OCI-LY1 (cell line): ENCODE measurements at regions not wholly inside any gene's neighbourhood (a gene's known extent, or its start where the extent isn't known, plus 50 kb on each side); places are given as distances from the start of the nearest gene placed in this dataset.

Source experiments
- EZH2 ChIP-seq: fragments of 200-600 bp; sonication (generic), shearing (Covaris generic); IDR thresholded peaks from 2 replicates; pipeline ENCODE4 v1.8.0; 2017; ENCODE audit warnings: borderline replicate concordance, mixed run types, mild to moderate bottlenecking, antibody characterized with exemption, low read length, moderate library complexity, mixed read lengths
- TF ChIP-seq, protein P1 (sequence below): fragments of 200-600 bp; sonication (generic), shearing (Covaris generic); IDR thresholded peaks from 2 replicates; pipeline ENCODE4 v1.5.1; 2017; ENCODE audit warnings: mild to moderate bottlenecking, antibody characterized with exemption, low read length, moderate library complexity, mixed read lengths

- TF ChIP-seq, protein P1, sequence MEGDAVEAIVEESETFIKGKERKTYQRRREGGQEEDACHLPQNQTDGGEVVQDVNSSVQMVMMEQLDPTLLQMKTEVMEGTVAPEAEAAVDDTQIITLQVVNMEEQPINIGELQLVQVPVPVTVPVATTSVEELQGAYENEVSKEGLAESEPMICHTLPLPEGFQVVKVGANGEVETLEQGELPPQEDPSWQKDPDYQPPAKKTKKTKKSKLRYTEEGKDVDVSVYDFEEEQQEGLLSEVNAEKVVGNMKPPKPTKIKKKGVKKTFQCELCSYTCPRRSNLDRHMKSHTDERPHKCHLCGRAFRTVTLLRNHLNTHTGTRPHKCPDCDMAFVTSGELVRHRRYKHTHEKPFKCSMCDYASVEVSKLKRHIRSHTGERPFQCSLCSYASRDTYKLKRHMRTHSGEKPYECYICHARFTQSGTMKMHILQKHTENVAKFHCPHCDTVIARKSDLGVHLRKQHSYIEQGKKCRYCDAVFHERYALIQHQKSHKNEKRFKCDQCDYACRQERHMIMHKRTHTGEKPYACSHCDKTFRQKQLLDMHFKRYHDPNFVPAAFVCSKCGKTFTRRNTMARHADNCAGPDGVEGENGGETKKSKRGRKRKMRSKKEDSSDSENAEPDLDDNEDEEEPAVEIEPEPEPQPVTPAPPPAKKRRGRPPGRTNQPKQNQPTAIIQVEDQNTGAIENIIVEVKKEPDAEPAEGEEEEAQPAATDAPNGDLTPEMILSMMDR: no peak
- TF ChIP-seq EZH2: no peak
These were observed 69.9 kb upstream of the WDR26 start for GRCh38 chr1:224504297-224505041.
